ENCODE measurements at regions not wholly inside any gene's neighbourhood (a gene's known extent, or its start where the extent isn't known, plus 50 kb on each side); places are given as distances from the start of the nearest gene placed in this dataset.
"Not testable (repeated sequence)": the region's sequence is repeated elsewhere in the genome, so short reads cannot be mapped to it uniquely, and the experiment has no call there.

DNA sequence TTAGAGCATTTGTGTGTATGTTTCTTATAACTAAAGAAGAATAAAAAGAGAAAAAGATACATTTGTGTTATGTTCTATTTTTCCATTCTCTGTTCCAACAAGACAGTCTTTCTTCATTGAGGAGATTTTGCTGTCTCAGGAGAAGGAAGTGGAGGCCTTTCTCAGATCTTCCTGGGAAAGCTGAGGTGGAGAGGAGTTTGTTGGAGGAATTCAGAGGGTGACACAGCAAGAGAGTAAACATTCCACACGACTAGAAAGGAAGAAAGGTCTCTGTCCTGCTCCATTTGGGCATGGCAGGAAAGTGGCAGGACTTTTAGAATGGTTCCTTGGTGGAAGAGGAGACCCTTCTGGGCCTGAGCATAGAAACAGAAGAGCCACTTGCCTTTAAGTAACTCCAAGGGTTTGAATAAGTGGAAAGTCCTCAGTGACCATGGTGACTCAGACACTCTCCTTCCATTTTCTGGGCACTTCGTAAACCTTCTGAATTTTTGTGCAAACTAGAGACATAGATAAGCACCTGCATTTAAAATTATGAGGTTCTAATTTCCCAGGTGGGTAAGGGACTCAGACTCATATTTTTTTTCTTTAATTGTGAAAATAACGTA, 52.3 kb upstream of the COL5A2 start:
- intact Hi-C loops (cut with micrococcal nuclease) = no loop called here
- Mint-ChIP-seq H3K4me3 (no peak overlapping the region), H3K36me3 (ENCODE audit: low read depth) (no peaks in the 10 kb centered on the region), H3K9me3 (no peaks in the 10 kb centered on the region), H3K4me1 (peaks cover 7% of the 10 kb centered on the region), H3K27me3 (no peaks in the 10 kb centered on the region), H3K27ac (no peak overlapping the region)
- DNase-seq = no peak

DNA sequence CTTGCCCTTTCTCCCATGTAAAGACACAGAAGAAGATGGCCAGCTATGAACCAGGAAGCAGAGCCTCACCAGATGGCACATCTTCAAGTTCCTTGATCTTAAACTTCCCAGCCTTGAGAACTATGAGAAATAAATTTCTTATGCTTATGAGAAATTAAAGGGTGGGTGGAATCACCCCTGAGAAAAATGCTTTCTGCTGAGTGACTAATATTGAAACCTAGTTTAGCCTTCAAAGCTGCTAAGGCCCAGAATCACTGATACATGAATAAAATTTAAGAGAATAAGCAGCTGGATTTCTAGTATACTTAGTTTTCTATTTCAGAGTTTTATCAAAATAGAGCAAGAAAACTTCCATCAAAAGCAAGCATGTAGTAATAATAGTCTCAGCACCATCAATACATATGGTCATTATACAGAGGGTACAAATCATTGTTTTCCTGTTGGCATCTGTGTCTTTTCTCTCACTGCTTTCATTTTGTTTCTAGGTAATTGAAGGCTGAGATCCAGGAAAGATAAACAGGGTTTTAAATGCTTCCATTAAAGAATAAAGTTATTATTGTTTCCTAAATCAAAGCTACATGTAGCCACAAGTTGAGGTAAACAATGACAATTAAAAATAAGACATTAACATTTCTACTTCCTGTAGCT, 53.3 kb upstream of the COL5A2 start:
- Mint-ChIP-seq H3K27ac (no peak overlapping the region), H3K4me3 (no peak overlapping the region), H3K36me3 (ENCODE audit: low read depth) (no peaks in the 10 kb centered on the region), H3K4me1 (peaks cover 7% of the 10 kb centered on the region), H3K27me3 (no peaks in the 10 kb centered on the region), H3K9me3 (no peaks in the 10 kb centered on the region)
- DNase-seq = no peak
- intact Hi-C loops (cut with micrococcal nuclease) = no loop called here

DNA sequence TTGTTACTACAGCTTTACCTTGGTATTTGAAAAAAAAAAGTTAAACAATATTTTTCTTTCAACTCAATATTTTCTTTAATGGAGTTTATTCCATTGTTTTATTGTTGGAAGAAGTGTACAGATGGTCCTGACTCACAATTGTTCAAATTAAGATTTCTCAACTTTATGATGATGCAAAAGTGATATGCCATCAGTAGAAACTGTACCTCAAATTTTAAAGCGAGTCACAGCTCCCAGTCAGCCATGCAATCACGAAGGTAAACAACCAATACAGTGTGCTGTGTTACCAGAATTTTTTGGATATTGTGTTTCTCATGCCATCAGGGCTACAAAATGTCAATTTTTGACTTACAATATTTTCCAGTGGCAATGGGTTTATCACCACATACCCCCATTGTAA, 54.0 kb upstream of the COL5A2 start:
- intact Hi-C loops (cut with micrococcal nuclease) = no loop called here
- Mint-ChIP-seq H3K27me3 (no peaks in the 10 kb centered on the region), H3K36me3 (ENCODE audit: low read depth) (no peaks in the 10 kb centered on the region), H3K27ac (no peak overlapping the region), H3K4me1 (peaks cover 7% of the 10 kb centered on the region), H3K9me3 (peaks cover 2% of the 10 kb centered on the region), H3K4me3 (no peak overlapping the region)
- DNase-seq = no peak

DNA sequence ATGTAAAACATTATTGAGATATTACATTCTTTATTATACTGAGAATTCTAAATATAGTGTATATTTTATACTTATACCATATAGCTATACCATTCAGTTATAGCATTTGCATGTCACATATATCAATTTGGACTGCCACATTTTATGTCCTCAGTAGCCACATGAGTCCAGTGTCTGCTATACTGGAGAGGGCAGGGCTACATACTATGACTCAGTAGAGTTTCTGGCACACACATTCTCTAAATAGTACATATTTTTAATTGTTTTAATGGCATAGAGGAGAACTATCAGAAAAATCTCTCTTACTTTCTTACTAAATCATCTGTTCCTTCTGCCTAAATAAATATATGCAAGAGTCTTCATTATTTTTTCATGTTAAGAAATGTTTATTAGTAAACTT, 55.4 kb upstream of the COL5A2 start:
- no peak overlapping the region for H3K27ac Mint-ChIP-seq
- intact Hi-C loops (cut with micrococcal nuclease) = no loop called here
- peaks cover 4% of the 10 kb centered on the region for H3K9me3 Mint-ChIP-seq
- no peaks in the 10 kb centered on the region for H3K36me3 Mint-ChIP-seq (ENCODE audit: low read depth)
- no peaks in the 10 kb centered on the region for H3K27me3 Mint-ChIP-seq
- no peak overlapping the region for H3K4me3 Mint-ChIP-seq
- no peak for DNase-seq
- peaks cover 7% of the 10 kb centered on the region for H3K4me1 Mint-ChIP-seq

DNA sequence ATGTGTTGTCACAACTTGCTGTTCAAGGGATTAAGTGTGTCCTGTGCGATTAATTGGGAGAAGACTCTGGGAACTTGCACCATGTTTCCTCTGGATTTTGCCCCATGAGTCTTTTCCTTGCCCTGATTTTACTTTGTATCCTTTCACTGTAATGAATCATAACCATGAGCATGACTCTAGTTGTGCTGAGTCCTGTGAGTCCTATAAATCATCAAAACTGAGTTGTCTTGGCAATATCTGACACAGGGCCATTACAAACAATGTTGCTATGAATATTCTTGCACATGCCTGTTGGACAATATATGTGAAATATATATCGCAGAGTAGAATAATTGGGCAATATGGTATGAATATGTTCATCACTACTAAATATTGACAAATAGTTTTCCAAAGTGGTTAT, 56.5 kb upstream of the COL5A2 start:
- Mint-ChIP-seq H3K4me1 (peaks cover 7% of the 10 kb centered on the region), H3K36me3 (ENCODE audit: low read depth) (no peaks in the 10 kb centered on the region), H3K27me3 (no peaks in the 10 kb centered on the region), H3K4me3 (no peak overlapping the region), H3K27ac (no peak overlapping the region), H3K9me3 (peaks cover 4% of the 10 kb centered on the region)
- intact Hi-C loops (cut with micrococcal nuclease) = no loop called here
- DNase-seq = no peak

DNA sequence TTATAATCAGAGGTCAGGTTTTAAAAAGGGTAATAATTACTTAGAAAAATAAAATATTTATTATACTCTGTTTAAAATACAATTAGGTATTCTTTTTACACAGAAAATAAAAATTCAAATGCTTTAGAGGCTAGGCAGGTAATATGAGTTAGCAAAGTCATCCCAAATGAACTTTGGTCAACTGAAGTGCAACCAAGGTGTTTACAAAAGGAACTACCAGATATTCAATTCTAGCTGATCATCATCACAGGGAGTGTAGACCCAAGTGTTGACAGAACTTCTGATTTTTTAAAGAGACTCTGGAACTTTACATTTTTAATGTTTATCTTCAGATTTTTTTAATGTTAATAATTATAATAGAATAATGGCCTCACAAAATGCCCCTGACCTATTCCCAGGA, 59.3 kb upstream of the COL5A2 start:
- Mint-ChIP-seq H3K4me3 (no peak overlapping the region), H3K4me1 (no peaks in the 10 kb centered on the region), H3K36me3 (ENCODE audit: low read depth) (no peaks in the 10 kb centered on the region), H3K27ac (no peak overlapping the region), H3K9me3 (peaks cover 7% of the 10 kb centered on the region), H3K27me3 (no peaks in the 10 kb centered on the region)
- DNase-seq = no peak
- intact Hi-C loops (cut with micrococcal nuclease) = no loop called here

DNA sequence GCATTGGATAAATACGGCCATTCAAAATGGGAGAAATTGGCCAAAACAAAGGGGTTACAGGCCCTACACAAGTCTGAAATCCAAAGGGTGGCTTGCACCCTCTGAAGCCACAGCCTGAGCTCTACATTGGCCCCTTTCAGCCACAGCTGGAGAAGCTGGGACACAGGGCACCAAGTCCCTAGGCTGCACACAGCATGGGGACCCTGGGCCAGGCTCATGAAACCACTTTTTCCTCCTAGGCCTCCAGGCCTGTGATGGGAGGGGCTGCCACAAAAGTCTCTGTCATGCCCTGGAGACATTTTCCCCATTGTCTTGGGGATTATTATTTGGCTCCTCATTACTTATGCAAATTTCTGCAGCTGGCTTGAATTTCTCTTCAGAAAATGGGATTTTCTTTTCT, 64.3 kb upstream of the COL5A2 start:
- H3K4me3 Mint-ChIP-seq; intact Hi-C loops (cut with micrococcal nuclease); H3K36me3 Mint-ChIP-seq (ENCODE audit: low read depth); H3K4me1 Mint-ChIP-seq; DNase-seq; H3K27ac Mint-ChIP-seq; H3K27me3 Mint-ChIP-seq: not testable (repeated sequence)
- H3K9me3 Mint-ChIP-seq = peaks cover 12% of the 10 kb centered on the region

DNA sequence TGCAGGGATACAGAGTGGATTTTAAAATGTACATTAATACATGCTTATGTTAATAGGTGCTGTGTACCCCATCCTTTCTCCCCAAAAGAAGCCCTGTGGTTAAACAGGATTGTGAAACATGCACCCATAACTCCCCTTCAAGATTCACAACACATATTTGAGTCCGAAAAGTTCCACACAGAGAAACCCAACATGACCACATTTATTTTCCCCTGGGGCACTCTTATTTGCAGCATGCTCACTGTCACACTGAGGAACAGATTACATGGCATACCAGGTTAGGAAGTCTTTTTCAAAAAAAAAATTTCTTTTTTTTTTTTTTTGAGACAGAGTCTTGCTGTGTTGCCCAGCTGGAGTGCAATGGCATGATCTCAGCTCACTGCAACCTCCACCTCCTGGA, 67.7 kb upstream of the COL5A2 start:
- no peak for DNase-seq
- Mint-ChIP-seq H3K9me3 (peaks cover 22% of the 10 kb centered on the region), H3K4me3 (no peak overlapping the region), H3K27ac (no peak overlapping the region), H3K36me3 (ENCODE audit: low read depth) (no peaks in the 10 kb centered on the region), H3K4me1 (no peaks in the 10 kb centered on the region), H3K27me3 (no peaks in the 10 kb centered on the region)
- intact Hi-C loops (cut with micrococcal nuclease) = no loop called here

DNA sequence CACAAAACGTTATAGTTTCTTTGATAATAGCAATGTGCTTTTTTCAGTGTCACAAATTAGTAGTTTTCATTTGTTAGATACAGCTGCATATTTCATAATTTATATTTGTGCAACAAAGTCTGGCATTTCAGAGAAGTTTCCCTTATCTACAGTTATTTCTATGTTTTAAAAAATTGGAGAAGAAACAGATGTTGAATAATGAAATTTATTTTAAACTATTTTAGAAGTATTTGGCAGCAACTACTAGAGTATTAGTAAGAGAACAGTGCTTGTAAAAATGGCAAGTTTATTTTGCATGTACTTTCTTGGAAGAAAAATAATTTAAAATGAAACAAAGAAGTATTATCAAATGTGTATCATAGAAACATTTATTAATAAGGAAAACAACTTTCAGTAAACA, 68.6 kb upstream of the COL5A2 start:
- Mint-ChIP-seq H3K4me3 (no peak overlapping the region), H3K9me3 (peaks cover 19% of the 10 kb centered on the region), H3K27me3 (no peaks in the 10 kb centered on the region), H3K4me1 (no peaks in the 10 kb centered on the region), H3K36me3 (ENCODE audit: low read depth) (no peaks in the 10 kb centered on the region), H3K27ac (no peak overlapping the region)
- no peak for DNase-seq
- intact Hi-C loops (cut with micrococcal nuclease) = no loop called here

DNA sequence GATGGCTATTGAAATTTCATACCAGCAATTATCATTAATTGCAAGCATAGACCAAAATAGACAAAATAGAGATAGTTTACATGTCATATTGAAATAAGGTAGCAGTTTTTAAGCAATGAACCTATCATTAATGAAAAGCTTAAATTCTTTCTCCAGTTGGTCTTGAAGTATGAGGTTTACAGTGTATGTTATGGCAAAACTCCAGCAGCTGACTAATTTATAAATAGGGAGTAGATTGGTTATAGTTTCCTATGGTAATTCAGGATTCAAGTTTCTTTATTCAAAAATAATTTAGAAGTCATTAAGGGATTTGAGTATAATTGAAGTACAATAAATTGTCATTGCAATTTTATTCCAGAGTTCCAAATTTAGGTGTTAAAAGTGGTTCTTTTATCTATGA, 69.6 kb upstream of the COL5A2 start:
- H3K9me3 Mint-ChIP-seq = peaks cover 18% of the 10 kb centered on the region
- intact Hi-C loops (cut with micrococcal nuclease) = no loop called here
- no peaks in the 10 kb centered on the region for H3K27me3 Mint-ChIP-seq
- H3K36me3 Mint-ChIP-seq (ENCODE audit: low read depth) = no peaks in the 10 kb centered on the region
- no peak overlapping the region for H3K27ac Mint-ChIP-seq
- H3K4me3 Mint-ChIP-seq = no peak overlapping the region
- no peak for DNase-seq
- H3K4me1 Mint-ChIP-seq = no peaks in the 10 kb centered on the region

DNA sequence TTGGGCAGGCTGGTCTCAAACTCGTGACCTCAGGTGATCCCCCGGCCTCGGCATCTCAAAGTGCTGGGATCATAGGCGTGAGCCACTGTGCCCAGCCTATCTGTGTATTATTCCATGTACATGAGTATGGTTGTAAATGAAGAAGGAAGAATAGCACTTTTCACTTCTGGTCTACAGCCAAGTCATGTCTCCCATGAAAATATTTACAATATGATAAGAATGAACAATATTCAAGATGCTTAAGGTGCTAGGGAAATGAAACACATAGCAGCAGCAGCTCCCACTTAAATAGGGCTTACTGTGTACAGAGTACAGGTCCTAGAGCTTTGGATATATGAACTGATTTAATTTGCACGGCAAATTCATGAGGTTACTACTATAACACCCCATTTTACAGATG, 70.3 kb upstream of the COL5A2 start:
- H3K4me3 Mint-ChIP-seq = no peak overlapping the region
- peaks cover 10% of the 10 kb centered on the region for H3K9me3 Mint-ChIP-seq
- no peaks in the 10 kb centered on the region for H3K36me3 Mint-ChIP-seq (ENCODE audit: low read depth)
- intact Hi-C loops (cut with micrococcal nuclease) = no loop called here
- DNase-seq = no peak
- no peak overlapping the region for H3K27ac Mint-ChIP-seq
- H3K27me3 Mint-ChIP-seq = no peaks in the 10 kb centered on the region
- no peaks in the 10 kb centered on the region for H3K4me1 Mint-ChIP-seq

DNA sequence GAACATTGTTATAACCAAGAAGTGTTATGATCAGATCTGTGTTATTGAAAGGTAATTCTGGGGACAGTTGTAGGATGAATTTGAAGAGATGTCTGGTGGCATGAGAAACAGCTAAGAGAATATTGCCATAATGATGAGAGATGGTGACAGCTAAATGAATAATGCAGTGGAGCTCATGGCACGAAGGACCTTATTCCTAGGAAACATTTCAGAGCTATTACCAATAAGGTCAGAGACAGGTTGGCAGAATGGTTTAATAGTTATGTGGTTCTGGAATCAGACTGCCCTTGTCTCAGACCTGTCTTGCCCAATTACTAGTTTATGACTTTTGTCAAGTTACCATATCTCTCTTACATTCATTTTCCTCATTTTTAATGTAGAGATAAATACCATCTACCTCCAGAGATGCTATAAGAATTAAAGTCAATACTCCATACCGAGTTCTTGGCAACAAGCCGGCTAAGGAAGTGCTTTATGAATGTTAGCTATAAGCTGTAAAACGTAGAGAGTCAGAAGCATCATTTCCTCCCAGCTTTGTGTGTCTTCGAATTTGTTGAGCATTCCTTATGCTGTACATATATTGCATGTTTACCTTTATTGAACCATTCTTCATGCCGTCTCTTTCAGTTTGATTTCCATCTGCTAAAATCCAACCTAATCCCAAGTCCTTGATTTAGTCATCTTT, 73.6 kb upstream of the COL5A2 start:
- intact Hi-C loops (cut with micrococcal nuclease) = no loop called here
- H3K4me3 Mint-ChIP-seq = no peak overlapping the region
- no peaks in the 10 kb centered on the region for H3K27me3 Mint-ChIP-seq
- peaks cover 10% of the 10 kb centered on the region for H3K9me3 Mint-ChIP-seq
- DNase-seq = no peak
- H3K36me3 Mint-ChIP-seq (ENCODE audit: low read depth) = no peaks in the 10 kb centered on the region
- no peaks in the 10 kb centered on the region for H3K4me1 Mint-ChIP-seq
- H3K27ac Mint-ChIP-seq = no peak overlapping the region

DNA sequence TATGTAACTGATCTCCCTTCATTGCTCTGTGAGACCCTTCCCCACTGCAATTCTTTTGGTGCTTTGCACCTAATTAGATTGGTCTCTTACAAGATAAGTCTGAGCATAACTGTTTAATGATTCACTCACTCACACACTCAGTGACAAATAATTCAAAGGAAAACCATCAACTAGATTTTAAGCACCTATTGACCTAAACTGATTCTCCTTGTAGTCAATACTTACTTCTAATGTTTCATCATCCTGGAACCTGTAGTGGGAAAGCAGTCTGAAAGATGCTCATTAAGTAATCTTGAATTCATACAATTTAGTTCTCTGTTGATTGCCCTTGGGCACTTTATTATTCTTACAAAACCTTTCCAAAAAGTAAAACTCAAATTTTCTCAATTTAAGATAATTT, 74.3 kb upstream of the COL5A2 start:
- Mint-ChIP-seq H3K36me3 (ENCODE audit: low read depth) (no peaks in the 10 kb centered on the region), H3K4me1 (no peaks in the 10 kb centered on the region), H3K27ac (no peak overlapping the region), H3K27me3 (no peaks in the 10 kb centered on the region), H3K9me3 (peaks cover 10% of the 10 kb centered on the region), H3K4me3 (no peak overlapping the region)
- intact Hi-C loops (cut with micrococcal nuclease) = no loop called here
- no peak for DNase-seq

DNA sequence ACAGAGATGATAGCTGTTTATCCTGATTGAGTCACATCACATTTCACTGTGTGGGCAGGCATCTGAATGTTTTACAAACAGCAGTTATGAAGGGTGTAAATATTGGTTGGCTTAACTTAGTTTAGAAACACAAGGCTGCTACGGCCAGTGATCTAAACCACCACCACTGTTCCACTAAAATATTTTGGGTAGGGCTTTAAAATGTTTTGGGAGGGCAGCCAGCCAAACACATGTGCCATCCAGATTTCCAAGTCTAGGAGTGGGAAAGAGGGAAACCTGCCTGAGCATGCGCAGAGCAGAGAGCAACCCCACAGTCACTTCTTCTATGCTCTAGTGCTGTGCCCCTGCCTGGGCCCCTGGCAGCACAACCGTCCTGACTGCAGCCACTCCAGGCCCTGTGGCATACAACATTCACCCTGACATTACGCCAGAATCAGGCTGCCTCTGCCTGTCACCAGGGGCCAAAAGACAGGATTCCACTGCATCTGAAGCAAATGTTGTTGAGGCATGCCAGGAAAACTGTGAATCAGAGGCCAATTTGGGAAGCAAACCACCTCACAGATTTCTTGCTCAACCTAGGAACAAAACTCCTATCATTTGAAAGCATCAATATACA, 74.8 kb upstream of the COL5A2 start:
- no peaks in the 10 kb centered on the region for H3K27me3 Mint-ChIP-seq
- no peaks in the 10 kb centered on the region for H3K4me1 Mint-ChIP-seq
- H3K36me3 Mint-ChIP-seq (ENCODE audit: low read depth) = no peaks in the 10 kb centered on the region
- H3K4me3 Mint-ChIP-seq = no peak overlapping the region
- intact Hi-C loops (cut with micrococcal nuclease) = no loop called here
- no peak for DNase-seq
- H3K27ac Mint-ChIP-seq = no peak overlapping the region
- peaks cover 10% of the 10 kb centered on the region for H3K9me3 Mint-ChIP-seq
